ENCODE measurements at regions not wholly inside any gene's neighbourhood (a gene's known extent, or its start where the extent isn't known, plus 50 kb on each side); places are given as distances from the start of the nearest gene placed in this dataset.

DNA sequence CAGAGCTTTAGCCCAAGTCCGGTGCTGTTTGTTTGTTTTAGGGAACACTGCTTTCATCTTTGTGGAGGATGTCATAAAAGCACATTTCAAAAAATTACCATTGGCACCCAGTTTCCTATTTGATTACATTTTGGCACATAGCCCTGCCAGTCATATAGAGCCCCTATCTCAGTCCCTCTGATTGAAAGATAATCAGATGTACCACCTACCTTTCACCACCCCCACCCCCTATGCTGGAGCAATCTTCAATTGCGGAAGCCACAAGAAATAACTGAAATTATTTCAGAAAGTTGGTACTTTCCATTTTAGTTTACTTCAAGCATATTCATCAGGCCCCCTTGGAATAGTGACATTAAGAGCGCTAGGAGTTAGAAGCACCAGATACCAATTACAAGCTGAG lies 136.7 kb upstream of the RPL34 start:
- TF ChIP-seq, protein P1, sequence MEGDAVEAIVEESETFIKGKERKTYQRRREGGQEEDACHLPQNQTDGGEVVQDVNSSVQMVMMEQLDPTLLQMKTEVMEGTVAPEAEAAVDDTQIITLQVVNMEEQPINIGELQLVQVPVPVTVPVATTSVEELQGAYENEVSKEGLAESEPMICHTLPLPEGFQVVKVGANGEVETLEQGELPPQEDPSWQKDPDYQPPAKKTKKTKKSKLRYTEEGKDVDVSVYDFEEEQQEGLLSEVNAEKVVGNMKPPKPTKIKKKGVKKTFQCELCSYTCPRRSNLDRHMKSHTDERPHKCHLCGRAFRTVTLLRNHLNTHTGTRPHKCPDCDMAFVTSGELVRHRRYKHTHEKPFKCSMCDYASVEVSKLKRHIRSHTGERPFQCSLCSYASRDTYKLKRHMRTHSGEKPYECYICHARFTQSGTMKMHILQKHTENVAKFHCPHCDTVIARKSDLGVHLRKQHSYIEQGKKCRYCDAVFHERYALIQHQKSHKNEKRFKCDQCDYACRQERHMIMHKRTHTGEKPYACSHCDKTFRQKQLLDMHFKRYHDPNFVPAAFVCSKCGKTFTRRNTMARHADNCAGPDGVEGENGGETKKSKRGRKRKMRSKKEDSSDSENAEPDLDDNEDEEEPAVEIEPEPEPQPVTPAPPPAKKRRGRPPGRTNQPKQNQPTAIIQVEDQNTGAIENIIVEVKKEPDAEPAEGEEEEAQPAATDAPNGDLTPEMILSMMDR (IDR thresholded peaks at IDR 0.05), result no peak
- H3K9ac ChIP-seq (ENCODE audit: low read depth in 2 of 2, low read length in 2 of 2), result no peak overlapping the region
- no peak overlapping the region for H3K27ac ChIP-seq
- DNase-seq, result no peak
- no peaks in the 10 kb centered on the region for H3K27me3 ChIP-seq
- no peaks in the 10 kb centered on the region for H3K4me1 ChIP-seq
- no peak overlapping the region for H3K4me3 ChIP-seq
- H3K36me3 ChIP-seq, result no peaks in the 10 kb centered on the region
- H3K9me3 ChIP-seq, result no peaks in the 10 kb centered on the region
- intact Hi-C loops (cut with DNase I), result no loop called here

DNA sequence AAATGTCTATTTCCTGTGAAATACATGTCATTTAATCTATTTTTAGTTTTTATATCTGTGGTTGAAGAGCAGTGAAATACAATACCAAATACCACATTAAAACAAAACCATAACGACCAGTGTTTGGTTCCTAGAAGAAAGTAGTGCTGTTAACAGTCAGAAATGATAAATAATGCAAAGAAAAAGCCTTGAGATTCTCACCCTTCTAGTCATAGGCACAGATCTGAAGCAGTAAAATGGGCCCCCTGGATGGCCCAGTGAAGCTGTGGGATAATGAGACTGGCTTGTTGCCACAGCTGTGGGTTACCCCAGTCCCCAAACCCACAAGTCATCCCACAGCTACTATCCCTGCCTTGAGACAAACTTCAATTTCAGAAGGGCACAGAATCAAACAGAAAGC lies 137.3 kb upstream of the RPL34 start:
- intact Hi-C loops (cut with DNase I), result no loop called here
- no peaks in the 10 kb centered on the region for H3K27me3 ChIP-seq
- H3K4me1 ChIP-seq, result no peaks in the 10 kb centered on the region
- H3K36me3 ChIP-seq, result no peaks in the 10 kb centered on the region
- no peak overlapping the region for H3K9ac ChIP-seq (ENCODE audit: low read depth in 2 of 2, low read length in 2 of 2)
- H3K9me3 ChIP-seq, result no peaks in the 10 kb centered on the region
- DNase-seq, result no peak
- TF ChIP-seq, protein P1 (IDR thresholded peaks at IDR 0.05), result no peak
- H3K27ac ChIP-seq, result no peak overlapping the region
- no peak overlapping the region for H3K4me3 ChIP-seq

DNA sequence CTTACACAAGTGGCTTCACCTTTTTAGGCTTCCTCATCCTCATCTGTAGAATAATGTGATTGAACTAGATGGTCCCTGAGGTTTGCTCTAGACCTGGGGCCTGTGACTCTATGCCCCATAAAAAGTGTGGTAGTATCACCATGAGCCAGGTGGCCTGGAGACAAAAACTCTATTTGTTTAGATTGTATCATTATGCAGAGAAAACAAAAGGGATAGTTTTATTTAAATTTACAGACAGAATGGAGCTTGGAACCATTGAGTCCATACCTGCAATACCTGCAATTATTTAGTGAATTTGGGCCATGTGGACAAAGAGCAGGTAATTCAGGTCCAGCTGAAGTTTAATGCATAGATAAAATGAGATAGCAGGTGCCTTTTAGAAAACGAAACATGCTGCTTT lies 139.5 kb upstream of the RPL34 start:
- Histone ChIP-seq H3K27ac (no peak overlapping the region), H3K36me3 (no peaks in the 10 kb centered on the region), H3K9ac (ENCODE audit: low read depth in 2 of 2, low read length in 2 of 2) (no peak overlapping the region), H3K9me3 (no peaks in the 10 kb centered on the region), H3K27me3 (no peaks in the 10 kb centered on the region), H3K4me1 (no peaks in the 10 kb centered on the region), H3K4me3 (no peak overlapping the region)
- intact Hi-C loops (cut with DNase I), result no loop called here
- no peak for DNase-seq
- TF ChIP-seq, protein P1 (IDR thresholded peaks at IDR 0.05), result no peak

DNA sequence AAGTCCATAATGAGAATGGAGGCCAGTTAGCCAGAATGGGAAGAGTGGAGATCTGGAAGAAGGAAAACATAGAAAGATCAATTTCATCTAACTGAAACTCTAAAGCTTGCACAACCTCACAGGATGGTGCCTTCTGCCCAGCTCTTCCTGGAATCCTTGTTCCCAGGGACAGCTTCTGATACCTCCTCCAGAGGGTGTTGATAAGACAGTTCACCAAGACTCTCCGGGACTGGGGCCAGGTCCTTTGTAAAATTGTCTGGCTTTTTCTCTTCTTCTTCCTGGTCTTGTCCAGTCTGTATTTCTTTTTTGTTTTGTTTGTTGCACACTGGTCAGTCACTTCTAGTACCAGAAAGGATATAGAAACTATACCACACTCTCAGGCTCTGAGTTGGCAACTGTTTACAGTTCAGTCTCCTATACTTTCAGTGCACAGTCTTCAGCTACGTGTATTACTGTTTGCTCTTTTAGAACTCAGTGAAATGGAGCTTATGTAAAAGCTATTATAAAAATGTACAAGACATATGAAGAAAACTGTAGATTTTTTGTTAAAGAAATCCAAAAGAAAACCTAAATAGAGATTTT lies 142.8 kb upstream of the RPL34 start:
- Histone ChIP-seq H3K27ac (no peak overlapping the region), H3K9ac (ENCODE audit: low read depth in 2 of 2, low read length in 2 of 2) (no peak overlapping the region), H3K36me3 (no peaks in the 10 kb centered on the region), H3K27me3 (no peaks in the 10 kb centered on the region), H3K4me3 (no peak overlapping the region), H3K4me1 (no peaks in the 10 kb centered on the region), H3K9me3 (no peaks in the 10 kb centered on the region)
- intact Hi-C loops (cut with DNase I), result no loop called here
- no peak for DNase-seq
- TF ChIP-seq, protein P1 (IDR thresholded peaks at IDR 0.05), result no peak

DNA sequence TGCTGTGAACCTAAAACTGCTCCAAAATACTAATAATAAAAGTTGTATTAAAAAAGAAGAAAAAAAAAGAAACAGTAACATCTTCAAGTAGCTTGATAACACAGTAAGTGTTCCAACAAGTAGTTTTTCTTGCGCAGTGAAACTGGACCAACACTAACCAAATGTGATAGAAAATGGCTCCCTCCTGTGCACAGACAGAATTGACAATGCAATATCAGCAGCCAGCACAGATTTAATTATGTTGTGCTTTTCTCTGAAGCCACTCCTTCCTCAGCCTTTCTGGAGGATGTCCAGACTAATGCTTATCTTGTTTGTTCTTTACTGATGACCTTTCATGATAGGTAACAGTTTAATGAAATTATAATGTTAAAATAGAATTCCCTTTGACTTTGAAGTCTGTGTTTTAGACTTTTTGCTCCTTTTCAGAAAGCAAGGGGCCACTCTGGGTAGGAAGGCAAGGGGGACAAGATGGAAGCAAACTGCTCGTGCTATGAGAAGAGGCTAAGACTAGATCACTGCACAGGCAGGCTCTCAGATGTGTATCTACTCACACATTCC lies 147.1 kb upstream of the RPL34 start:
- no peaks in the 10 kb centered on the region for H3K27me3 ChIP-seq
- no peaks in the 10 kb centered on the region for H3K4me1 ChIP-seq
- intact Hi-C loops (cut with DNase I), result no loop called here
- H3K9me3 ChIP-seq, result no peaks in the 10 kb centered on the region
- TF ChIP-seq, protein P1 (IDR thresholded peaks at IDR 0.05), result no peak
- H3K4me3 ChIP-seq, result no peak overlapping the region
- no peak for DNase-seq
- no peak overlapping the region for H3K27ac ChIP-seq
- no peak overlapping the region for H3K9ac ChIP-seq (ENCODE audit: low read depth in 2 of 2, low read length in 2 of 2)
- H3K36me3 ChIP-seq, result no peaks in the 10 kb centered on the region

All from colonic mucosa (tissue), 4 donors.